ENCODE measurements at regions not wholly inside any gene's neighbourhood (a gene's known extent, or its start where the extent isn't known, plus 50 kb on each side); places are given as distances from the start of the nearest gene placed in this dataset.

- Histone ChIP-seq H3K9me3 (no peaks in the 10 kb centered on the region), H3K4me3 (ENCODE audit: low read depth, low read length) (no peak overlapping the region), H3K36me3 (ENCODE audit: control insufficient read depth, insufficient read depth, low read length) (no peaks in the 10 kb centered on the region), H3K27me3 (replicated peaks; ENCODE audit: control insufficient read depth, insufficient read depth, low read length) (no peaks in the 10 kb centered on the region), H3K4me1 (no peaks in the 10 kb centered on the region)
- CTCF ChIA-PET, result no interaction called here
- DNase-seq, result no peak
- Mint-ChIP-seq H3K9me3 (ENCODE audit: unreplicated experiment) (no peaks in the 10 kb centered on the region), H3K4me1 (ENCODE audit: low read depth, unreplicated experiment) (no peaks in the 10 kb centered on the region), H3K36me3 (ENCODE audit: insufficient read depth, unreplicated experiment) (no peaks in the 10 kb centered on the region), H3K4me3 (ENCODE audit: unreplicated experiment) (no peak overlapping the region), H3K27ac (ENCODE audit: unreplicated experiment) (no peak overlapping the region), H3K27me3 (ENCODE audit: insufficient read depth, unreplicated experiment) (peaks cover 9% of the 10 kb centered on the region)
- POLR2A ChIA-PET, result no interaction called here
- intact Hi-C loops (cut with micrococcal nuclease; ENCODE audit: unreplicated experiment), result no loop called here
- BruUV-seq (replicated peaks), result no TSS peak
- TF ChIP-seq CTCF (IDR thresholded peaks at IDR 0.05; ENCODE audit: insufficient read depth in 1 of 2, low read depth in 1 of 2, low read length in 1 of 2, severe bottlenecking in 1 of 2, unreplicated experiment in 1 of 2), result no peak
These were observed 317.7 kb downstream of the MATN1 start for GRCh38 chr1:30405631-30406212.

GRCh38 chr1:30405081-30405480 lies 318.3 kb downstream of the MATN1 start:
- Histone ChIP-seq H3K9me3 (no peaks in the 10 kb centered on the region), H3K4me1 (no peaks in the 10 kb centered on the region), H3K4me3 (ENCODE audit: low read depth, low read length) (no peak overlapping the region), H3K36me3 (ENCODE audit: control insufficient read depth, insufficient read depth, low read length) (no peaks in the 10 kb centered on the region), H3K27me3 (replicated peaks; ENCODE audit: control insufficient read depth, insufficient read depth, low read length) (no peaks in the 10 kb centered on the region)
- no peak for TF ChIP-seq CTCF (IDR thresholded peaks at IDR 0.05; ENCODE audit: insufficient read depth in 1 of 2, low read depth in 1 of 2, low read length in 1 of 2, severe bottlenecking in 1 of 2, unreplicated experiment in 1 of 2)
- Mint-ChIP-seq H3K9me3 (ENCODE audit: unreplicated experiment) (no peaks in the 10 kb centered on the region), H3K4me1 (ENCODE audit: low read depth, unreplicated experiment) (no peaks in the 10 kb centered on the region), H3K27ac (ENCODE audit: unreplicated experiment) (no peak overlapping the region), H3K36me3 (ENCODE audit: insufficient read depth, unreplicated experiment) (no peaks in the 10 kb centered on the region), H3K27me3 (ENCODE audit: insufficient read depth, unreplicated experiment) (peaks cover 9% of the 10 kb centered on the region), H3K4me3 (ENCODE audit: unreplicated experiment) (no peak overlapping the region)
- ChIA-PET POLR2A (no interaction called here), CTCF (no interaction called here)
- intact Hi-C loops (cut with micrococcal nuclease; ENCODE audit: unreplicated experiment), result no loop called here
- no peak for DNase-seq
- BruUV-seq (replicated peaks), result no TSS peak

GRCh38 chr1:30404341-30404740 lies 319.0 kb downstream of the MATN1 start:
- intact Hi-C loops (cut with micrococcal nuclease; ENCODE audit: unreplicated experiment), result no loop called here
- H3K9me3 Mint-ChIP-seq (ENCODE audit: unreplicated experiment), result no peaks in the 10 kb centered on the region
- no peak overlapping the region for H3K4me3 Mint-ChIP-seq (ENCODE audit: unreplicated experiment)
- H3K27me3 Mint-ChIP-seq (ENCODE audit: insufficient read depth, unreplicated experiment), result peaks cover 6% of the 10 kb centered on the region
- no peaks in the 10 kb centered on the region for H3K36me3 Mint-ChIP-seq (ENCODE audit: insufficient read depth, unreplicated experiment)
- ChIA-PET POLR2A (no interaction called here), CTCF (no interaction called here)
- H3K27me3 ChIP-seq (replicated peaks; ENCODE audit: control insufficient read depth, insufficient read depth, low read length), result no peaks in the 10 kb centered on the region
- no peaks in the 10 kb centered on the region for H3K9me3 ChIP-seq
- BruUV-seq (replicated peaks), result no TSS peak
- TF ChIP-seq CTCF (IDR thresholded peaks at IDR 0.05; ENCODE audit: insufficient read depth in 1 of 2, low read depth in 1 of 2, low read length in 1 of 2, severe bottlenecking in 1 of 2, unreplicated experiment in 1 of 2), result no peak
- no peak overlapping the region for H3K27ac Mint-ChIP-seq (ENCODE audit: unreplicated experiment)
- H3K4me3 ChIP-seq (ENCODE audit: low read depth, low read length), result no peak overlapping the region
- no peak for DNase-seq
- H3K4me1 ChIP-seq, result no peaks in the 10 kb centered on the region
- no peaks in the 10 kb centered on the region for H3K4me1 Mint-ChIP-seq (ENCODE audit: low read depth, unreplicated experiment)
- no peaks in the 10 kb centered on the region for H3K36me3 ChIP-seq (ENCODE audit: control insufficient read depth, insufficient read depth, low read length)
